ENCODE measurements at regions not wholly inside any gene's neighbourhood (a gene's known extent, or its start where the extent isn't known, plus 50 kb on each side); places are given as distances from the start of the nearest gene placed in this dataset.

DNA sequence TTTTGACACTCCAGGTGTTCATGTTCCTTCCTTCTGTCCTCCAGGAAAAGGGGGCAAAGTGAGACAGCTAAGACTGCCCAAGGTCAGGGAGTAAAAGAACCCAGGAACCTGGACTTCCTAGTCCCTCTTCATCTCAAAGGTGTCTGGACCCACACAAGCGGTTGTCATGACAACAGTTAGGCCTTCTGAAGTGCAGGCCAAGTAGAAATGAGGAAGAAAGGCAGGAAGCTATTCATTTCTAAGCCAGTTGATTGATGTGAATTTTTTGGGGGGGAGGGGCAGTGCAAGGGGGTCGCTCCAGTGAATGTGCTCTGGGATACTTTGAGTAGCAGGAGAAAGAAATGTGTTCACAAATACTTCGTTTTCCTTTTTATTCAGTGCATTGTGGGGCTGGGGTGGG, 114.3 kb downstream of the NAV1 start:
- Histone ChIP-seq H3K4me2 (ENCODE audit: low read length) (no peak overlapping the region), H3K9me3 (ENCODE audit: control insufficient read depth, low read length) (no peaks in the 10 kb centered on the region), H3K79me2 (no peaks in the 10 kb centered on the region), H3K9ac (no peak overlapping the region), H3K27me3 (ENCODE audit: control insufficient read depth, insufficient read depth, low read length) (no peaks in the 10 kb centered on the region), H3K4me1 (peaks cover 2% of the 10 kb centered on the region), H2AFZ (no peak overlapping the region), H3K4me3 (ENCODE audit: low read depth, low read length) (no peak overlapping the region), H3K36me3 (ENCODE audit: control insufficient read depth, insufficient read depth, low read length) (no peaks in the 10 kb centered on the region), H3K27ac (no peak overlapping the region)
- TF ChIP-seq, protein P1, sequence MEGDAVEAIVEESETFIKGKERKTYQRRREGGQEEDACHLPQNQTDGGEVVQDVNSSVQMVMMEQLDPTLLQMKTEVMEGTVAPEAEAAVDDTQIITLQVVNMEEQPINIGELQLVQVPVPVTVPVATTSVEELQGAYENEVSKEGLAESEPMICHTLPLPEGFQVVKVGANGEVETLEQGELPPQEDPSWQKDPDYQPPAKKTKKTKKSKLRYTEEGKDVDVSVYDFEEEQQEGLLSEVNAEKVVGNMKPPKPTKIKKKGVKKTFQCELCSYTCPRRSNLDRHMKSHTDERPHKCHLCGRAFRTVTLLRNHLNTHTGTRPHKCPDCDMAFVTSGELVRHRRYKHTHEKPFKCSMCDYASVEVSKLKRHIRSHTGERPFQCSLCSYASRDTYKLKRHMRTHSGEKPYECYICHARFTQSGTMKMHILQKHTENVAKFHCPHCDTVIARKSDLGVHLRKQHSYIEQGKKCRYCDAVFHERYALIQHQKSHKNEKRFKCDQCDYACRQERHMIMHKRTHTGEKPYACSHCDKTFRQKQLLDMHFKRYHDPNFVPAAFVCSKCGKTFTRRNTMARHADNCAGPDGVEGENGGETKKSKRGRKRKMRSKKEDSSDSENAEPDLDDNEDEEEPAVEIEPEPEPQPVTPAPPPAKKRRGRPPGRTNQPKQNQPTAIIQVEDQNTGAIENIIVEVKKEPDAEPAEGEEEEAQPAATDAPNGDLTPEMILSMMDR (IDR thresholded peaks at IDR 0.05), result no peak

DNA sequence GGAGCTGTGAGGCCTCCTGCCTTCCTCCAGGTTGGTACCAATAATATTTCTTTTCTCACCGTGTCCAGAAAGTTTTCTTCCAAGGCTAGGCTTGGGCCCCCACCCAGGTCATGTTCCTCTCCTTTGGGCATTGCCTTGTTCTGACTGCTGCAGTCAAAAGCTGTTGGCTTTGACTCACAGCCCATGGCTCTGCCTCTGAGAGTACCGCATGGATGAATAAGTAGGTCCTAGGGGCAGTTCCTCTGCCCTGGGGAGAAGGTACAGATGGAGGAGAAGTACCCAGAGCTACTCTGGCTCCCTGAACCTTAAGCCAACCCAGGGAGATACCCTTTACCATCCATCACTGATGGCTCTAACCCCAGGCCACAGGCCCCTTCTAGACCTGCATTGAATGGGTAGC, 115.0 kb downstream of the NAV1 start:
- H3K27me3 ChIP-seq (ENCODE audit: control insufficient read depth, insufficient read depth, low read length), result no peaks in the 10 kb centered on the region
- TF ChIP-seq, protein P1 (IDR thresholded peaks at IDR 0.05), result no peak
- no peaks in the 10 kb centered on the region for H3K79me2 ChIP-seq
- H2AFZ ChIP-seq, result no peak overlapping the region
- H3K9ac ChIP-seq, result no peak overlapping the region
- H3K4me3 ChIP-seq (ENCODE audit: low read depth, low read length), result no peak overlapping the region
- H3K36me3 ChIP-seq (ENCODE audit: control insufficient read depth, insufficient read depth, low read length), result no peaks in the 10 kb centered on the region
- H3K4me1 ChIP-seq, result peaks cover 2% of the 10 kb centered on the region
- no peaks in the 10 kb centered on the region for H3K9me3 ChIP-seq (ENCODE audit: control insufficient read depth, low read length)
- no peak overlapping the region for H3K4me2 ChIP-seq (ENCODE audit: low read length)
- H3K27ac ChIP-seq, result no peak overlapping the region

DNA sequence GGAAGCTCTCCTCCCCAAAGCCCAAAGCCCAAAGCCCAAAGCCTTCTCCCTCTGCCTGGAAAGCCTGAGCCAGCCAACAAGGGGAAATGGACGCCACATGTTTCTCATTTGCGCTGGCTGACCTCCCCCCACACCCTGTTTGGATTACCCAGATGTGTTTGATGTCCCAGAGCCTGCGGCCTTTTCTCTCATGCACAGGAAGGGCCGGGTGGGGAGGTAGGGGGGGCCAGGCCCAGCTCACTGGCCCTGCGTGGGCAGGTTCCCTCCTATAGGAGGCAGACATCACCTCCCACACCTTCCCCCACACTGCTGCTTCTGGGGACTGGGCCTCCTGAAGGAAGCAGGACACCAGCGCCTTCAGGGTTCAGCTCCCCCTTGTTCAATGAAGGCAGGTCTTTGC, 116.3 kb downstream of the NAV1 start:
- Histone ChIP-seq H3K4me3 (ENCODE audit: low read depth, low read length) (no peak overlapping the region), H3K27me3 (ENCODE audit: control insufficient read depth, insufficient read depth, low read length) (no peaks in the 10 kb centered on the region), H2AFZ (no peak overlapping the region), H3K9me3 (ENCODE audit: control insufficient read depth, low read length) (no peaks in the 10 kb centered on the region), H3K36me3 (ENCODE audit: control insufficient read depth, insufficient read depth, low read length) (no peaks in the 10 kb centered on the region), H3K79me2 (no peaks in the 10 kb centered on the region), H3K27ac (no peak overlapping the region), H3K4me2 (ENCODE audit: low read length) (no peak overlapping the region), H3K4me1 (peaks cover 2% of the 10 kb centered on the region), H3K9ac (no peak overlapping the region)
- TF ChIP-seq, protein P1 (IDR thresholded peaks at IDR 0.05), result no peak

DNA sequence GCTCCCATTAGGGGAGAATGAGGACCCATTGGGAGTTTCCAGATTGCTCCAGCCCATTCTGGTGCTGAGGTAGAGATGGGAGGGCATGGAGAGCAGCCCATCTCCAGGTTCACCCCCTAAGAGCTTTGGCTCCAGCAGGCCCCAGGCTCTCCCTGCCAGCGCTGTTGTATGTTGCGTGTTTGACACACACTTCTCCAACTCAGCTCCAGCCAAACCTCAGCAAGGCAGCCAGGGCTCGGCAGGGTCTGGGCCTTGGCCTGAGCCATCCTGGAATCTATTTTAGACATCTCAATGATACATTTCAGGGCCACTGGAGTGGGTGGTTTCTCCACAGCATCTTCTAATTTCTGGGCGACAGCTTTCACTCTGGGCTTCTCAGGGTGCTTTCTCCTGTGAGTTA, 117.0 kb downstream of the NAV1 start:
- H3K36me3 ChIP-seq (ENCODE audit: control insufficient read depth, insufficient read depth, low read length), result no peaks in the 10 kb centered on the region
- H2AFZ ChIP-seq, result no peak overlapping the region
- H3K4me3 ChIP-seq (ENCODE audit: low read depth, low read length), result no peak overlapping the region
- H3K27me3 ChIP-seq (ENCODE audit: control insufficient read depth, insufficient read depth, low read length), result no peaks in the 10 kb centered on the region
- H3K27ac ChIP-seq, result no peak overlapping the region
- peaks cover 2% of the 10 kb centered on the region for H3K4me1 ChIP-seq
- no peak overlapping the region for H3K4me2 ChIP-seq (ENCODE audit: low read length)
- TF ChIP-seq, protein P1 (IDR thresholded peaks at IDR 0.05), result no peak
- peaks cover under 1% of the 10 kb centered on the region for H3K79me2 ChIP-seq
- no peaks in the 10 kb centered on the region for H3K9me3 ChIP-seq (ENCODE audit: control insufficient read depth, low read length)
- H3K9ac ChIP-seq, result no peak overlapping the region

DNA sequence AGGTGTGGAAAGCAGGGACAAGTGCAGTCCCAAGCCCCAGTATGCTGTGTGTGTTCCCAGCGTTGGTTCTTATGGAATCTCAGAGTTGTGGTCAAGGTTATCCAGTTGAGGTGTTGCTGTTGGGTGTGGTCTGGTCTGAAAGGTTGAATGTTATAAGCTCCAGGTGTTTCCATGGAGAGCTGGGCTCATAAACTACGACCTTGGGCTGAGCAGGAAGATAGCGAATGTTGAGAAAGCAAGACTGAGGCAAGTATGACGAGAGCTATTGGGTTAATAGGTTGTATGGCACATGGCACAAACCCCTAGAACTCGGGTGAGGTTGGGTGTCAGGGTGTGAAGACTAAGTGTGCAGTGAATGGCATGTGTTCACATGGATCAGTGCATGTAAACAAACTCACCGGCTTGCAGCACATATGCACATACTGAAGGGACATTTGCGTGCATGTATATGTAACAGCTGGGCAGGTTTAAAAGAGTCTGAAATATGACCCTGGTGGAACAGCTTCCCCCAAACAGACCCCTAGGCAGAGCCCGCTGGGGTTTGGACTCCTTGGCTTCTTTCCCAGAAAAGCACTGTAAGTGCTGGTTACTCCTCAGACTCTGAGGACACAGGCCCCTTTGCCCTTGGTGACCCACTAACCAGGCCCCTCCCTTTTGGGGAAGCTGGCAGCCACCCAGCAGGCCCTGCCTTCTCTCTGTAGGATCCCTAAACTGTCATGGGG, 117.5 kb downstream of the NAV1 start:
- Histone ChIP-seq H3K27me3 (ENCODE audit: control insufficient read depth, insufficient read depth, low read length) (no peaks in the 10 kb centered on the region), H3K4me3 (ENCODE audit: low read depth, low read length) (no peak overlapping the region), H3K79me2 (peaks cover 5% of the 10 kb centered on the region), H3K9me3 (ENCODE audit: control insufficient read depth, low read length) (no peaks in the 10 kb centered on the region), H3K9ac (no peak overlapping the region), H3K36me3 (ENCODE audit: control insufficient read depth, insufficient read depth, low read length) (no peaks in the 10 kb centered on the region), H2AFZ (no peak overlapping the region), H3K4me2 (ENCODE audit: low read length) (no peak overlapping the region), H3K4me1 (peaks cover 2% of the 10 kb centered on the region), H3K27ac (no peak overlapping the region)
- TF ChIP-seq, protein P1 (IDR thresholded peaks at IDR 0.05), result no peak
